SK-N-SH treated with all-trans-retinoic acid at 6 μM for 48 hours (cell line): ENCODE measurements at regions not wholly inside any gene's neighbourhood (a gene's known extent, or its start where the extent isn't known, plus 50 kb on each side); places are given as distances from the start of the nearest gene placed in this dataset.

Source experiments
- ARNTL ChIP-seq: fragments of 450-650 bp; formaldehyde crosslinking; IDR thresholded peaks from 2 replicates; pipeline ENCODE4 v1.5.0; 2020; ENCODE audit warnings: low read depth, mild to moderate bottlenecking, moderate library complexity, borderline replicate concordance
- BACH2 ChIP-seq: fragments of 250-450 bp; sonication (Bioruptor Pico); IDR thresholded peaks from 2 replicates; pipeline ENCODE4 v1.9.0; 2021; ENCODE audit warnings: mild to moderate bottlenecking, borderline replicate concordance
- CSDC2 ChIP-seq: fragments of 250-450 bp; sonication (Bioruptor Pico); IDR thresholded peaks from 2 replicates; pipeline ENCODE4 v1.5.0; 2020; ENCODE audit warnings: mild to moderate bottlenecking, moderate library complexity
- ESRRG ChIP-seq: fragments of 250-450 bp; sonication (Bioruptor Pico); IDR thresholded peaks from 2 replicates; pipeline ENCODE4 v1.6.1; 2021; ENCODE audit warnings: mild to moderate bottlenecking
- GLIS3 ChIP-seq: fragments of 250-450 bp; sonication (Bioruptor Pico); IDR thresholded peaks from 2 replicates; pipeline ENCODE4 v1.5.0; 2020; ENCODE audit warnings: mild to moderate bottlenecking, moderate library complexity
- PATZ1 ChIP-seq: fragments of 250-450 bp; sonication (Bioruptor Pico); IDR thresholded peaks from 2 replicates; pipeline ENCODE4 v1.8.0; 2020; ENCODE audit warnings: mild to moderate bottlenecking, moderate library complexity, borderline replicate concordance
- PPARA ChIP-seq: fragments of 250-450 bp; sonication (Bioruptor Pico); IDR thresholded peaks from 2 replicates; pipeline ENCODE4 v1.5.0; 2020; ENCODE audit warnings: mild to moderate bottlenecking, borderline replicate concordance
- RARB ChIP-seq: fragments of 250-450 bp; sonication (Bioruptor Pico); IDR thresholded peaks from 2 replicates; pipeline ENCODE4 v1.8.0; 2021; ENCODE audit warnings: mild to moderate bottlenecking, moderate library complexity
- TOX ChIP-seq: fragments of 250-450 bp; sonication (Bioruptor Pico); IDR thresholded peaks from 2 replicates; pipeline ENCODE4 v1.8.0; 2021; ENCODE audit warnings: mild to moderate bottlenecking, moderate library complexity, borderline replicate concordance
- TSHZ2 ChIP-seq: fragments of 250-450 bp; sonication (Bioruptor Pico); IDR thresholded peaks from 2 replicates; pipeline ENCODE4 v1.5.0; 2020; ENCODE audit warnings: mild to moderate bottlenecking, moderate library complexity
- ZC3H10 ChIP-seq: fragments of 250-450 bp; sonication (Bioruptor Pico); IDR thresholded peaks from 2 replicates; pipeline ENCODE4 v1.5.1; 2021; ENCODE audit warnings: mild to moderate bottlenecking, moderate library complexity
- ZFP3 ChIP-seq: fragments of 250-450 bp; sonication (Bioruptor Pico); IDR thresholded peaks from 2 replicates; pipeline ENCODE4 v1.5.0; 2020; ENCODE audit warnings: mild to moderate bottlenecking, moderate library complexity
- ZFP30 ChIP-seq: fragments of 450-650 bp; formaldehyde crosslinking; IDR thresholded peaks from 2 replicates; pipeline ENCODE4 v1.5.0; 2022; ENCODE audit warnings: mild to moderate bottlenecking, moderate library complexity
- ZNF70 ChIP-seq: fragments of 450-650 bp; formaldehyde crosslinking; IDR thresholded peaks from 2 replicates; pipeline ENCODE4 v1.5.0; 2020; ENCODE audit warnings: mild to moderate bottlenecking, moderate library complexity

GRCh38 chr2:207265869-207266268 lies 100.1 kb upstream of the KLF7 start:
- TF ChIP-seq BACH2 (CRISPR knock-in tag) = no peak
- TF ChIP-seq ARNTL (CRISPR knock-in tag) = no peak
- TF ChIP-seq ZFP30 (CRISPR knock-in tag) = no peak
- no peak for TF ChIP-seq CSDC2
- no peak for TF ChIP-seq PATZ1 (CRISPR knock-in tag)
- TF ChIP-seq TSHZ2 = no peak
- no peak for TF ChIP-seq PPARA (CRISPR knock-in tag)
- TF ChIP-seq RARB (CRISPR knock-in tag) = no peak
- no peak for TF ChIP-seq ZNF70 (CRISPR knock-in tag)
- TF ChIP-seq GLIS3 (CRISPR knock-in tag) = no peak
- no peak for TF ChIP-seq TOX (CRISPR knock-in tag)
- TF ChIP-seq ZC3H10 (CRISPR knock-in tag) = no peak
- TF ChIP-seq ESRRG (CRISPR knock-in tag) = no peak
- no peak for TF ChIP-seq ZFP3 (CRISPR knock-in tag)
